HFFc6 (cell line): ENCODE measurements at regions not wholly inside any gene's neighbourhood (a gene's known extent, or its start where the extent isn't known, plus 50 kb on each side); places are given as distances from the start of the nearest gene placed in this dataset.

Experiments used
- DNase-seq: peaks from one replicate; pipeline ENCODE4 v3.0.0-alpha.2; 2018
- H3K27ac Mint-ChIP-seq: 2 replicates; pipeline ENCODE4 v1.8.0; 2020; ENCODE audit warnings: mild to moderate bottlenecking, mixed read lengths
- H3K27me3 Mint-ChIP-seq: 2 replicates; pipeline ENCODE4 v1.8.0; 2021; ENCODE audit warnings: mild to moderate bottlenecking, moderate library complexity, mixed read lengths; ENCODE audit not compliant: insufficient read depth
- H3K36me3 Mint-ChIP-seq: 2 replicates; pipeline ENCODE4 v1.8.0; 2021; ENCODE audit warnings: low read depth, mixed read lengths
- H3K4me1 Mint-ChIP-seq: 2 replicates; pipeline ENCODE4 v1.8.0; 2020; ENCODE audit warnings: low read depth, mixed read lengths
- H3K4me3 Mint-ChIP-seq: 2 replicates; pipeline ENCODE4 v1.8.0; 2020; ENCODE audit warnings: mild to moderate bottlenecking, moderate library complexity, mixed read lengths
- H3K9me3 Mint-ChIP-seq: 2 replicates; pipeline ENCODE4 v1.8.0; 2020; ENCODE audit warnings: mild to moderate bottlenecking, mixed read lengths
- TF ChIP-seq, protein P1 (sequence below): fragments of 200-600 bp; sonication (generic); IDR thresholded peaks from 2 replicates; pipeline ENCODE4 v1.5.0; 2021; ENCODE audit warnings: antibody characterized with exemption, mild to moderate bottlenecking

GRCh38 chr1:182275271-182275670, 116.3 kb downstream of the GLUL start:
- Mint-ChIP-seq H3K4me3 (no peak overlapping the region), H3K27ac (no peak overlapping the region), H3K36me3 (no peaks in the 10 kb centered on the region), H3K9me3 (no peaks in the 10 kb centered on the region), H3K27me3 (peaks cover 6% of the 10 kb centered on the region), H3K4me1 (no peaks in the 10 kb centered on the region)
- no peak for DNase-seq
- TF ChIP-seq, protein P1, sequence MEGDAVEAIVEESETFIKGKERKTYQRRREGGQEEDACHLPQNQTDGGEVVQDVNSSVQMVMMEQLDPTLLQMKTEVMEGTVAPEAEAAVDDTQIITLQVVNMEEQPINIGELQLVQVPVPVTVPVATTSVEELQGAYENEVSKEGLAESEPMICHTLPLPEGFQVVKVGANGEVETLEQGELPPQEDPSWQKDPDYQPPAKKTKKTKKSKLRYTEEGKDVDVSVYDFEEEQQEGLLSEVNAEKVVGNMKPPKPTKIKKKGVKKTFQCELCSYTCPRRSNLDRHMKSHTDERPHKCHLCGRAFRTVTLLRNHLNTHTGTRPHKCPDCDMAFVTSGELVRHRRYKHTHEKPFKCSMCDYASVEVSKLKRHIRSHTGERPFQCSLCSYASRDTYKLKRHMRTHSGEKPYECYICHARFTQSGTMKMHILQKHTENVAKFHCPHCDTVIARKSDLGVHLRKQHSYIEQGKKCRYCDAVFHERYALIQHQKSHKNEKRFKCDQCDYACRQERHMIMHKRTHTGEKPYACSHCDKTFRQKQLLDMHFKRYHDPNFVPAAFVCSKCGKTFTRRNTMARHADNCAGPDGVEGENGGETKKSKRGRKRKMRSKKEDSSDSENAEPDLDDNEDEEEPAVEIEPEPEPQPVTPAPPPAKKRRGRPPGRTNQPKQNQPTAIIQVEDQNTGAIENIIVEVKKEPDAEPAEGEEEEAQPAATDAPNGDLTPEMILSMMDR: no peak

GRCh38 chr1:182274618-182275017, 117.0 kb downstream of the GLUL start:
- Mint-ChIP-seq H3K27me3 (peaks cover 6% of the 10 kb centered on the region), H3K4me1 (no peaks in the 10 kb centered on the region), H3K4me3 (no peak overlapping the region), H3K9me3 (no peaks in the 10 kb centered on the region), H3K27ac (no peak overlapping the region), H3K36me3 (no peaks in the 10 kb centered on the region)
- DNase-seq: no peak
- TF ChIP-seq, protein P1: no peak

GRCh38 chr1:182270731-182271130, 120.9 kb downstream of the GLUL start:
- Mint-ChIP-seq H3K27ac (no peak overlapping the region), H3K4me1 (no peaks in the 10 kb centered on the region)
- no peak for DNase-seq

GRCh38 chr1:182269097-182269496, 122.5 kb downstream of the GLUL start:
- no peak for DNase-seq
- Mint-ChIP-seq H3K27ac (no peak overlapping the region), H3K36me3 (no peaks in the 10 kb centered on the region), H3K9me3 (no peaks in the 10 kb centered on the region), H3K27me3 (peaks cover 11% of the 10 kb centered on the region), H3K4me1 (no peaks in the 10 kb centered on the region), H3K4me3 (no peak overlapping the region)
- TF ChIP-seq, protein P1: peak; percentile 40

More at GRCh38 chr1:182270731-182271130, 120.9 kb downstream of the GLUL start:
- TF ChIP-seq, protein P1: no peak
- no peak overlapping the region for H3K4me3 Mint-ChIP-seq
- H3K9me3 Mint-ChIP-seq: no peaks in the 10 kb centered on the region
- H3K36me3 Mint-ChIP-seq: no peaks in the 10 kb centered on the region
- H3K27me3 Mint-ChIP-seq: peaks cover 11% of the 10 kb centered on the region

- no peak for DNase-seq
- H3K9me3 Mint-ChIP-seq: no peaks in the 10 kb centered on the region
- no peaks in the 10 kb centered on the region for H3K36me3 Mint-ChIP-seq
- no peak overlapping the region for H3K4me3 Mint-ChIP-seq
- no peak overlapping the region for H3K27ac Mint-ChIP-seq
- H3K27me3 Mint-ChIP-seq: peaks cover 11% of the 10 kb centered on the region
- 0 out of 2 replicates have a peak, but pooled peaks cover 2% of the 10 kb centered on the region for H3K4me1 Mint-ChIP-seq
- TF ChIP-seq, protein P1: no peak
Observed at GRCh38 chr1:182268669-182269068, 122.9 kb downstream of the GLUL start.

DNA sequence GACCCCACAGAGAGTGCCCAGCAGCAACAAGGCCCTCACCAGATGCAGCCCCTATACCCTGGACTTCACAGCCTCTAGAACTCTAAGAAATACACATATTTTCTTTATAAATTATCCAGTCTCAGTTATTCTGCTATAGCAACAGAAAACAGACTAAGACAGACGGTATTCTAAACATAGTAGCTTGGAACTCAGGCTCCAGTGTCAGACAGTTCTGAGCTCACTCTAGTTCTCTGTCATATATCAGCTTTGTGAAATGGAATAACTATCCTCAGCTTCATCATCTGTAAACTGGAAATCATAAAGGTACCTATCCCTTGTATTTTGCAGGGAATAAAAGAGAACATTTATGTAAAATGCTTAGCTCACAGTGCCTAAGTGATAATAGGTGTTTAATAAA, 127.4 kb downstream of the GLUL start:
- no peaks in the 10 kb centered on the region for H3K36me3 Mint-ChIP-seq
- H3K4me3 Mint-ChIP-seq: no peak overlapping the region
- H3K9me3 Mint-ChIP-seq: no peaks in the 10 kb centered on the region
- peaks cover 13% of the 10 kb centered on the region for H3K4me1 Mint-ChIP-seq
- TF ChIP-seq, protein P1: no peak
- H3K27ac Mint-ChIP-seq: no peak overlapping the region
- DNase-seq: no peak
- peaks cover 7% of the 10 kb centered on the region for H3K27me3 Mint-ChIP-seq
